Stimulated activated CD4-positive, alpha-beta T cell treated with anti-CD3 and anti-CD28 coated beads, Interleukin-2, amount 100 ng/mL, for 4 hours (primary cell): ENCODE measurements at regions not wholly inside any gene's neighbourhood (a gene's known extent, or its start where the extent isn't known, plus 50 kb on each side); places are given as distances from the start of the nearest gene placed in this dataset.
"Not testable (repeated sequence)": the region's sequence is repeated elsewhere in the genome, so short reads cannot be mapped to it uniquely, and the experiment has no call there.

ENCODE experiments used
- DNase-seq: peaks from one replicate; pipeline ENCODE4 v3.0.0-alpha.2; 2020; ENCODE audit warnings: low read depth

- DNase-seq, result no peak
Measured at GRCh38 chr4:14111730-14112181, 484.2 kb upstream of the BOD1L1 start.

DNA sequence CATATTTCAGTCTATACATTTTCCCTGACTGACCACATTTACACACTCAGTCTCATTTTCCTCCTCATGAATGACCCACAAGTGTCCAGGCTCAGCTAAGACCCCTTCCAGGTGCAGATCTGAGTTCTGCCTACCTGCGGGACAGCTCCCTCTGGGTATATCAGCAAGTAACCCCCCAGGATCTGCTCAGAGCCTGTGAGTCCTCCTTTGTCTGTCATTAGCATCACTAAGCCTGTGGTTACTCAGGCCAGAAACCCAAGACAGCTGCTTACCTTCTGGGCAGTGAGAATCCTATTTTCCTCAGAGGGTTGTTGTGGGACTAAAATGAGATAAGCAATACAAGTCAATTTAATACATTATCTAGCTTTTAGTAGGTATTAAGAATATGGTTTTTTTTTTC, 487.6 kb upstream of the BOD1L1 start:
- DNase-seq, result no peak

DNA sequence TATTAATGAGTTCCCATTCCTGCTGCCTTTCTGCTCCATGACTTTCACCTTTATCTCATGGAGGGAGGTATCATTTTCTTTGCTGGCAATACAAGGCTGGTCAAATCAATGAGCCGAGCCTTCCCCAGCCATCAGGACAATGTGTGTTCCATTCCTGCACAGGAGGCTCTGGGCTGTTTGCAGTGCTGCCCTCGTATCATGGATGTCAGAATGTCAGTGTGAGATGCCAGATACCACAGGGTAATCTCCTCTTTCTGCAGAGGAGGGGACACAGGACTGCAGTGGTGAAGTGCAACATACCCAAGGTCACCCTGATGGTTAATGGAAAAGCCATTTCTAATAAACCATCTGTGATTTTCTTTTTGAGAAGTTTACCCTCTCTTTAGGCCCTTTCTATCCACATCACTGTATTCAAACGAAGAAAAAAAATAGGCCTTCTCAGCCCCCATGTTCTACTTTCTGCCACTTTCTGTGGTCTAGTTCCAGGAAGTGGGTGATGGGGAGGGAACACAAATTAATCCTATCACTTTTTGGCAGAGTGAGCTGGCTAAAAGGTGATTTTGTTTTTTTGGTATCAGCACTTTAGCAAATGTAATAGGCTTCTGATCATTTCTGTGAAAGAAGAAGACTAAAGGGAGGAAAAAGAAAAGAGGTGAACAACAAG, 490.2 kb upstream of the BOD1L1 start:
- no peak for DNase-seq

GRCh38 chr4:14124816-14125215, 497.3 kb upstream of the BOD1L1 start:
- DNase-seq, result no peak

GRCh38 chr4:14125375-14126129, 498.0 kb upstream of the BOD1L1 start:
- no peak for DNase-seq

DNA sequence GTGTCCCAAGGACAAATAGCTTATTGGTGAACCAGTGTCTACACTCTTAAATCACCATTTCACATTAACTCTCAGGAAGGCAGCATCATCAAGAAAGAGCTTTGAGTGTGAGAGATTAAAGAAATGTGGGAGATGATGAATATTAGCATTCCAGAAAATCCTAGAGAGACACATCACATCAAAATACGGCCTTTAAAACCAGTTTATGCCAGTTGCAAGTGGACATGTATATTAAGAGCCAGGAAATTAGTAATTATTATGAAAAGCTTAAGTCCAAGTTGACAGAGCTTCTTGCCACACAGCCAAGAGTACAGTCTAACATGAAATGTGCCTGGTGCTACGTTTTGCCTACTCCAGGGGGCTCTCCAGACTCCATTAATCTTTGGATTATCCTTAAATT, 503.0 kb upstream of the BOD1L1 start:
- DNase-seq, result no peak

DNA sequence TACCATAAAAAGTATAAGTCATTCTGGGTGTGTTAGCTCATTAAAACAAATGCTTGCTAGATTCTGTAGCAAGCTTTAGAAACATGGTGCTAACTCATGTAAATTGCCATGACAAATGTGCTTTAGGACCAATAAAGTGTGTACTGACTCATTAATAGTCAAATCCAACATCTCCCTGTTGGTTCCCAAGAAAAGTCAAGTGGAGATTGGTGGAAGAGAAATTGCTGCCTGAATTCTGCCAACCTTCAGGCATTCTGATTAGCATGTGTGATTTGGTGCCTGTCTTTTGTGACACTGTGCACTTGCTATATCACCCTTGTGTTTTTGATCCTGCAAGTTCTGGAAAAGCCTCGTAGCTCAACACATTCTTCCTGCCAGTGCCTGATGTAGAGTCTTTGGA, 503.8 kb upstream of the BOD1L1 start:
- no peak for DNase-seq

GRCh38 chr4:14132301-14132700, 504.8 kb upstream of the BOD1L1 start:
- DNase-seq, result no peak

- DNase-seq, result no peak
Measured at GRCh38 chr4:14138106-14138505, 510.6 kb upstream of the BOD1L1 start.

GRCh38 chr4:14143892-14144291, 516.4 kb upstream of the BOD1L1 start:
- DNase-seq, result no peak

GRCh38 chr4:14149176-14150053, 521.9 kb upstream of the BOD1L1 start:
- DNase-seq, result no peak

DNA sequence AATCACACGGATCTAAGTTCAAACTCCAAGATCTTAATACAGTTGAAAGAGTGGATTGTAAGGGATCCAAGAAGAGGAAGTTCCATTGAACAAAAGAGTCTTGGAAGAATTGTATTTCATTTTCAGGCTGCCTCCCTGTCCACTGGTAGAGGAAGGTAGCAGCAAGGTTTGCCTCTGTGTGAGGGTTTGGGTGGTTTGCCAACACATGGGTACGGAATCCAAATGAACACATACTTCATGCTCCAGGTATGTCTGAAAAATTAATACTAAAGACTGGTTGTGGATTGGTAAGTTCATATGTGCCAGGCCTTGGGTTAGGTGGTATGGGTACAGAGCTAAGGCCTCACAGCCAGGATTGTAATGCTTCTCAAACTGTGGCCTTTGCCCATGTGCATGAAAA, 523.6 kb upstream of the BOD1L1 start:
- no peak for DNase-seq

DNA sequence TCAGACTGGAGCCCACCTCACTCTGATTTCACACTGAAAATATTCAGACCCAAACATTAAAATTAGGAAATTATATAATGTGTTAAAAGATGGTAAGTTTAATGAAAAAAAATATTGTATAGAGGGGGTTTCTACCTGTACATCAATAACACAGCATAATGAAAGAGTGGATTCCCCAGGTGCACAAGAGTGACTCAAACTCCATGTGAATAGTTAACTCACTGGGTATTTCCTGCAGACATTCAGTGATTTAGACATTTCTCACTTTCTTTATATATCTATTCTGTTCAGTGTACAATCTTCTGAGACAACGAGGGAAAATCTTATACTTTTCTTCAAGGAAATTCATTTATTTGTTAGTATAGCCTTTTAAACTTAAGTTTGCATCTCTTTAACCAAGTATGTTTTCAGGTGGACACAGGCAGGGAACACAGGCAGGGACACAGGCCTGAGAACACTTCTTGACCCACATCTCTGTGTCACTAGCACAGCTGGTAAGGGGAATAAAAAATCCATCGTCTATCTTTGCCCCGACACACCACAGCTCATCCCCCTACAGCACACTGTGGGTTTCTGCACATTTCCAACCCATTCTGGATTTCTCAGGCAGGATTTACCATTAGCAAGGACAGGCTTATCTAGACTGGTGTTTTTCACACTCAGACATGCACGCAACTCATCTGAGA, 525.5 kb upstream of the BOD1L1 start:
- DNase-seq, result no peak

DNA sequence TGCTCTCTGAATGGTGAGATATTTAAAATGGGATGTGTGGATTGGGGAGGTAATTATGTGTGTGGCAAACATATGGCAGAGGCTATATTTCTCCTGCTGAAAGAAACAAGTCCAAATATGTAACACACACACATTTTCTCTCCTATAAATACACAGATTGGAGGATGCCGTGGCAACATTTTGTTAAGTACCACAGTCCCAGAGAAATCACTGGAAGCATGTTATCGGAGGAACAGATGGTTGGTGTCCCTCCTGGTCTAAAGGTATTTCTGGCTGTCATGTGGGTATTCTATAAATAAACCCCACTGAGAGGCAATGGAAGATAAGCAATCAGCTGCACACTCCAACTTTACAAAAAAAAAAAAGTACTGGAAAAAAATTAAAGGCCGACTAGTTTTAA, 528.3 kb upstream of the BOD1L1 start:
- no peak for DNase-seq

DNA sequence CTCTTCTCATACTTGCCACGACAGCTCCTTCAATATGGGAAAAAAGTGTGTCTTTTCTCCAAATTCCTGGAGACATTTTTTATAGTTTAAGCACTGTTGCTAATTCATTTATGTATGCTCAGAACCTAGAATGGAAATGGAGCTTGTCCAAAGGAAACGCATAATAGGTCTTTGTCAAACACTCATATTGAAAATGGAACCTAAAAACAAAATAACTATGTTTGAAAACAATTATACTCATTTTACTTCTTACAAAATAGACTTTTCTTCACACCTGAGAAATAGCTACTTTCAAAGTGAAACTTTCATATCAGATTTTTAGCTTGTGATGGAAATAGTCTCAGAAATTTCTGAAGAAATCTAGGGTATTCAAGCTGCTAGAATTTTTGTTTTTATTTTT, 529.7 kb upstream of the BOD1L1 start:
- DNase-seq, result no peak

DNA sequence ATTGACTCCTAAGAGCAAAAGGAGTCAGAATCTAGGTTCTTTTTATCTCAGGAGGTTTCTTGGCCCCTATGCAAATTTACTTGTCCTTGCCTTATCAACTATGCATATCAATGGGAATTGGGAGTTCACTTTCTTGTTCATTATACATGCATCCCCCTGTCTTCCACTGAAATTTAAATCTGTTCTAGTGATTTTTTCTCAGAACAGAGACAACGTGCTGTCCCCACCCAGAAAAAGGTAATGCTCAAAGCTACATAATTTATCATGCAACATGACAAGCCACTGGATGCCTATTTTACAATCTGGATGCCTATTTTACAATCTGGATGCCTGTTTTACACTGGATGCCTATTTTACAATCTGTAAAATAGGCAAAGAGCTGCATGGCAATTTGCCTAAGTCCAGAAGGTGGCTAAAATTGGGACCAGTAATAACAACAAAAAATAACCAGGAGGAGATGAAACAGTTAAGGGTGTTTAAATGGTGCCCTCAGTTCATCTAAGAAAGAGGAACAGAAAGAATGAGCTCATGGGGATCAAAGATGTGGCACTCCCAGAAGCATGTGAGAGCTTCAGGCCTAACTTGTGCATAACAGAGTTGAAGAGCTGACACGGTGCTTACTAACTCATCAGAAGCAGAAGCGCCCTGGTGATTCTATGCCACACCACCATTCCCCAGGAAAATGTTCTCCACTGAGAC, 537.8 kb upstream of the BOD1L1 start:
- DNase-seq, result no peak

DNA sequence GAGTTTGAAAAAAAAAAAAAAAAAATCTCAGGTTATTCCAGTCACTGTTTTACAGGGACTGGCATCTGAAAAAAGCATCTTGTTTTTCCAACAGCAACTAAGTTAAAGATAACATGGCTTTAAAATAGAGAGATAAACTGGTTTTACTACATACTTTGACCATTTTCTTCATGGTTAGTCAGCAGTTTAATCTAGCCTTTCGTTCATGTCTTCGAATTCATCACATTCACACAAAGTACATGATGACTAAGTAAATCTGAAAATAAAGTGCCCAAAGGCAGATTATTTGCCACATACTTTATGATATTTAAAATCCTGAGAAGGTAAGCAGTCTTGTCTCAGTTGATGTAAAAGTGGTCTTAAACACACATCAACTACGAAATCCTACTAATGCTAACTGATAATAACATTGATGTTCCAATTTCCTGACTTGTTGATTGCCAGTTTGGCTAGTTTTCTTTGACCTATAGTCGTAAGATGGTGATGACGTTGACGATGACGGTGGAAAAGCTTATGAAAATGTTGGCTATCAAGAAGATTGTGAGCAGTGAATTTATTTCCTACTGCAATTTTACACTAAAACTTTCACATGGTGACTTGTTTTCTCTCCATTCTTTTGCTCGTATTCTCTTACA, 540.5 kb upstream of the BOD1L1 start:
- DNase-seq, result no peak

GRCh38 chr4:14168919-14169318, 541.4 kb upstream of the BOD1L1 start:
- no peak for DNase-seq

DNA sequence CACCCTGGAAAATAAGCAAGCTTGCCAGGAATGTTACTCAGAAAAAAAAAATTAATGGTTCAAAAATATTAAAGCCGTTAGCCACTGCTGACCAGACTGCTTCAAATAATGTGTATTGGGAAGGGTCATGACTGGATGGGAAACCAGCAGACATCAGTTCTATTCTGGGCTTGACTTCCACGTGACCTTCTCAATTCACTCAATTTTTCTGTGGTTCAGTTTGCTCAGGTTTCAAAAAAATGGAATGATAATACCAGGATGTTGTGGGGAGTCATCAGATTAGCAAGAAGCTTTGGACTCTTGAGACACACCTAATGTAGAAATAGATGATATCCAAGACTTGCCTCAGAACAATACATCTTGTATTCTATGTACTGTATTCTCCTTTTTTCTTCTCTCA, 541.9 kb upstream of the BOD1L1 start:
- DNase-seq, result no peak

GRCh38 chr4:14169940-14170339, 542.4 kb upstream of the BOD1L1 start:
- DNase-seq, result not testable (repeated sequence)

- no peak for DNase-seq
Measured at GRCh38 chr4:14176613-14177012, 549.1 kb upstream of the BOD1L1 start.
